ENCODE measurements at regions not wholly inside any gene's neighbourhood (a gene's known extent, or its start where the extent isn't known, plus 50 kb on each side); places are given as distances from the start of the nearest gene placed in this dataset.
A peak's percentile ranks its signal among the peaks of the same experiment; 100 is the strongest.

- TF ChIP-seq AFF4 (CRISPR knock-in tag; IDR thresholded peaks at IDR 0.05) (no peak), CBFB (CRISPR knock-in tag; IDR thresholded peaks at IDR 0.05) (no peak), ZNF609 (CRISPR knock-in tag; IDR thresholded peaks at IDR 0.05; ENCODE audit: borderline replicate concordance) (no peak), ATF5 (CRISPR knock-in tag; IDR thresholded peaks at IDR 0.05; ENCODE audit: low read depth) (no peak), AKAP8 (CRISPR knock-in tag; IDR thresholded peaks at IDR 0.05) (no peak), REPIN1 (CRISPR knock-in tag; IDR thresholded peaks at IDR 0.05; ENCODE audit: borderline replicate concordance, low read depth) (no peak), MZF1 (CRISPR knock-in tag; IDR thresholded peaks at IDR 0.05; ENCODE audit: borderline replicate concordance) (no peak), ZNF7 (CRISPR knock-in tag; IDR thresholded peaks at IDR 0.05) (no peak), ZNF598 (CRISPR knock-in tag; IDR thresholded peaks at IDR 0.05; ENCODE audit: borderline replicate concordance) (0 out of 2 replicates have a peak, but pooled peaks have one; percentile 22), ZNF792 (CRISPR knock-in tag; IDR thresholded peaks at IDR 0.05) (no peak), PHF21A (CRISPR knock-in tag; IDR thresholded peaks at IDR 0.05) (no peak), ZFAT (CRISPR knock-in tag; conservative IDR thresholded peaks at IDR 0.05) (0 out of 2 replicates have a peak, but pooled peaks have one; percentile 43), ZNF563 (CRISPR knock-in tag; IDR thresholded peaks at IDR 0.05) (no peak), IRF1 (CRISPR knock-in tag; IDR thresholded peaks at IDR 0.05; ENCODE audit: low read depth) (no peak), MAX (IDR thresholded peaks at IDR 0.05) (peak; percentile 60), MEIS1 (CRISPR knock-in tag; IDR thresholded peaks at IDR 0.05; ENCODE audit: borderline replicate concordance) (no peak), NFE2 (CRISPR knock-in tag; IDR thresholded peaks at IDR 0.05) (no peak), ZNF737 (CRISPR knock-in tag; IDR thresholded peaks at IDR 0.05; ENCODE audit: borderline replicate concordance) (no peak), ZKSCAN1 (IDR thresholded peaks at IDR 0.05; ENCODE audit: low read length) (no peak)
These were observed 441.7 kb upstream of the JARID2 start (continued) for GRCh38 chr6:14804001-14804784.

Data from HepG2 (cell line).